Common myeloid progenitor, CD34-positive (primary cell): ENCODE measurements at regions not wholly inside any gene's neighbourhood (a gene's known extent, or its start where the extent isn't known, plus 50 kb on each side); places are given as distances from the start of the nearest gene placed in this dataset.
"Not testable (repeated sequence)": the region's sequence is repeated elsewhere in the genome, so short reads cannot be mapped to it uniquely, and the experiment has no call there.

Source experiments
- CTCF ChIA-PET: fragments of 350-600 bp; sonication (Branson Sonifier 250); formaldehyde crosslinking; loops from one replicate; lab custom pipeline; 2021; ENCODE audit warnings: antibody characterized with exemption; lab: Charles Lee
- POLR2A ChIA-PET: fragments of 350-600 bp; sonication (Branson Sonifier 250); formaldehyde crosslinking; loops from one replicate; lab custom pipeline; 2021; ENCODE audit warnings: antibody characterized with exemption; lab: Charles Lee
- DNase-seq, 3 donors: peaks; one replicate each; pipeline versions ENCODE4 v3.0.0 to v3.0.0-alpha.2; 2013
- H3K27ac ChIP-seq, 2 experiments: 1 replicate in 1 of 2; 2 replicates in 1 of 2; pipeline ENCODE4 v1.7.0; 2013; ENCODE audit warnings: inconsistent platforms in 2 of 2, low read length in 2 of 2, mild to moderate bottlenecking in 2 of 2, low read depth in 1 of 2, moderate library complexity in 1 of 2; ENCODE audit not compliant: severe bottlenecking in 2 of 2, insufficient read depth in 1 of 2, poor library complexity in 1 of 2
- H3K27me3 ChIP-seq, 5 experiments: replicated peaks in 2 of 5; 1 replicate in 3 of 5; 2 replicates in 2 of 5; pipeline versions ENCODE4 v1.6.1 to v1.7.0; 2013; ENCODE audit warnings: low read length in 4 of 5, mild to moderate bottlenecking in 2 of 5, moderate library complexity in 2 of 5, inconsistent platforms in 1 of 5; ENCODE audit not compliant: insufficient read depth in 5 of 5, control insufficient read depth in 4 of 5
- H3K36me3 ChIP-seq, 4 experiments: 1 replicate in 2 of 4; 2 replicates in 2 of 4; pipeline versions ENCODE4 v1.6.1 to v1.7.0; 2013; ENCODE audit warnings: low read length in 3 of 4, control low read depth in 1 of 4, mild to moderate bottlenecking in 1 of 4; ENCODE audit not compliant: control insufficient read depth in 4 of 4, insufficient read depth in 4 of 4
- H3K4me1 ChIP-seq, 4 experiments: 1 replicate in 3 of 4; 2 replicates in 1 of 4; pipeline versions ENCODE4 v1.6.1 to v1.7.1; 2013; ENCODE audit warnings: low read length in 3 of 4, mild to moderate bottlenecking in 3 of 4, control low read depth in 1 of 4, inconsistent platforms in 1 of 4, moderate library complexity in 1 of 4; ENCODE audit not compliant: control insufficient read depth in 4 of 4, insufficient read depth in 4 of 4; ENCODE audit errors: control extremely low read depth in 1 of 4
- H3K4me3 ChIP-seq, 7 experiments: 1 replicate in 4 of 7; 2 replicates in 3 of 7; pipeline versions ENCODE4 v1.5.1 to v1.7.0; 2013; ENCODE audit warnings: mild to moderate bottlenecking in 7 of 7, low read length in 6 of 7, moderate library complexity in 6 of 7, inconsistent platforms in 2 of 7, low read depth in 2 of 7, control low read depth in 1 of 7; ENCODE audit not compliant: insufficient read depth in 4 of 7, control insufficient read depth in 1 of 7; ENCODE audit errors: extremely low read depth in 1 of 7
- H3K9me3 ChIP-seq, 5 experiments: 1 replicate in 4 of 5; 2 replicates in 1 of 5; pipeline versions ENCODE4 v1.6.1 to v1.7.1; 2013; ENCODE audit warnings: low read length in 4 of 5, mild to moderate bottlenecking in 2 of 5, inconsistent platforms in 1 of 5, low read depth in 1 of 5, moderate library complexity in 1 of 5; ENCODE audit not compliant: control insufficient read depth in 4 of 5, insufficient read depth in 2 of 5; ENCODE audit errors: control extremely low read depth in 1 of 5
- WGBS: methylation state at CpG from one replicate; pipeline ENCODE4 v1.1.5; 2013; ENCODE audit not compliant: insufficient coverage; 5-methylcytosine and 5-hydroxymethylcytosine counted together

GRCh38 chr7:55308186-55308929 lies 56.8 kb upstream of the LANCL2 start:
- 96% methylated on average over 3 of the region's 3 CpGs for WGBS
- POLR2A ChIA-PET: no interaction called here
- peaks cover 0 to 2% (median 0%) of the 10 kb centered on the region in 4 experiments for H3K4me1 ChIP-seq
- no peaks in the 10 kb centered on the region for H3K9me3 ChIP-seq
- no peak overlapping the region for H3K27ac ChIP-seq
- H3K36me3 ChIP-seq: no peaks in the 10 kb centered on the region
- H3K27me3 ChIP-seq: peaks cover 0 to 3% (median 0%) of the 10 kb centered on the region in 5 experiments
- H3K4me3 ChIP-seq: no peak overlapping the region
- CTCF ChIA-PET: no interaction called here
- DNase-seq: no peak

GRCh38 chr7:55309040-55309991 lies 55.8 kb upstream of the LANCL2 start:
- Histone ChIP-seq H3K27ac (no peak overlapping the region), H3K4me1 (peaks cover 0 to 2% (median 0%) of the 10 kb centered on the region in 4 experiments), H3K4me3 (no peak overlapping the region), H3K27me3 (peaks cover 0 to 3% (median 0%) of the 10 kb centered on the region in 5 experiments), H3K9me3 (no peaks in the 10 kb centered on the region), H3K36me3 (no peaks in the 10 kb centered on the region)
- ChIA-PET POLR2A (no interaction called here), CTCF (no interaction called here)
- 92% methylated on average over 16 of the region's 17 CpGs for WGBS
- peak in 1 of 3 donors; percentile 1 for DNase-seq

DNA sequence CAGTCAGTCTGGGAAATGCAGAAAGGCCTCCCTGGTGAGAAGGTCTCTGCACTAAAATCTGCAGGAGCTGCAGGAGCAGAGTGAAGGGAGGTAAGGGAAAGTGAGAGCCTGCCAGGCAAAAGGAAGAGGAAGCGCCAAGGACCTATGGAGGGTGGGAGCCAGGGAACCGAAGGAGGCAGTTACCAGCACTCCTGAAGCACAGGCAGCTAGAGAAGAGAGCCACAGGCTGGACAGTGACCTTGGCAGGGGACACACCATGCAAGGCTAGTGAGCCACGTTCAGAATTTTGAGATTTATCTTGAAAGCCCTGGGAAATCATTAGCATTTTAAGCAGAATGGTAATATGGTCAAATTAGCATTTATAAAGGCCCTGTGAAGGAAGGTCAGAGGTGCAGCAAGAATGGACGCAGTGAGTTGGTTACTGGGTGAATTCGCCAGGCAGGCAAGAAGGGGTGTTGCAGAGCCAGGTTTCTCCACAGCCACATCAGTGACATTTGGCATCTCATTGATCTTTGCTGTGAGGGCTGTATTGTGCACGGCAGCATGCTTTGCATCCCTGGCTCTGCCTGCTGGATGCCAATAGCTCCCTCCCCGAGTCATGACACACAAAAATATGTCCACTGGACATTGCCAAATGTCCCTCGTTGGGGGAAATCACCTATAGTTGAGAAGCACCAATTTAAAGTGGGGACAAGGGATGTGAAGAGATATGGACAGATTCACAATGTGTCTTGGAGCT lies 54.7 kb upstream of the LANCL2 start:
- Histone ChIP-seq H3K27ac (no peak overlapping the region), H3K9me3 (no peaks in the 10 kb centered on the region), H3K36me3 (no peaks in the 10 kb centered on the region), H3K4me3 (no peak overlapping the region), H3K4me1 (peaks cover 0 to 2% (median 0%) of the 10 kb centered on the region in 4 experiments), H3K27me3 (peaks cover 0 to 3% (median 0%) of the 10 kb centered on the region in 5 experiments)
- DNase-seq: no peak
- ChIA-PET CTCF (no interaction called here), POLR2A (no interaction called here)
- WGBS: 83% methylated on average over 6 of the region's 8 CpGs

- H3K9me3 ChIP-seq, H3K36me3 ChIP-seq, H3K4me3 ChIP-seq, POLR2A ChIA-PET, H3K27ac ChIP-seq, H3K4me1 ChIP-seq, H3K27me3 ChIP-seq, CTCF ChIA-PET, DNase-seq: not testable (repeated sequence)
- 96% methylated on average over 5 of the region's 27 CpGs for WGBS
Measured at GRCh38 chr7:55311892-55312291, 53.2 kb upstream of the LANCL2 start.

DNA sequence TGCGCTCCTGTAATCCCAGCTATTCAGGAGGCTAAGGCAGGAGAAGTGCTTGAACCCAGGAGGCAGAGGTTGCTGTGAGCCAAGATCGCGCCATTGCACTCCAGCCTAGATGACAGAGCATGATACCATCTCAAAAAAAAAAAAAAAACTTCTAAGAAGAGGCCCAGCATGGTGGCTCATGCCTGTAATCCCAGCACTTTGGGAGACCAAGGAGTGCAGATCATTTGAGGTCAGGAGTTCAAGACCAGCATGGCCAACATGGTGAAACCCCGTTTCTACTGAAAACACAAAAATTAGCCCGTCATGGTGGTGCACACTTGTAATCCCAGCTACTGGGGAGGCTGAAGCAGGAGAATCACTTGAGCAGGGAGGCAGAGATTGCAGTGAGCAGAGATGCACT lies 51.5 kb upstream of the LANCL2 start:
- H3K27me3 ChIP-seq, DNase-seq, H3K4me1 ChIP-seq, H3K27ac ChIP-seq, H3K36me3 ChIP-seq, H3K9me3 ChIP-seq, POLR2A ChIA-PET, H3K4me3 ChIP-seq, CTCF ChIA-PET: not testable (repeated sequence)
- 90% methylated on average over 4 of the region's 5 CpGs for WGBS

DNA sequence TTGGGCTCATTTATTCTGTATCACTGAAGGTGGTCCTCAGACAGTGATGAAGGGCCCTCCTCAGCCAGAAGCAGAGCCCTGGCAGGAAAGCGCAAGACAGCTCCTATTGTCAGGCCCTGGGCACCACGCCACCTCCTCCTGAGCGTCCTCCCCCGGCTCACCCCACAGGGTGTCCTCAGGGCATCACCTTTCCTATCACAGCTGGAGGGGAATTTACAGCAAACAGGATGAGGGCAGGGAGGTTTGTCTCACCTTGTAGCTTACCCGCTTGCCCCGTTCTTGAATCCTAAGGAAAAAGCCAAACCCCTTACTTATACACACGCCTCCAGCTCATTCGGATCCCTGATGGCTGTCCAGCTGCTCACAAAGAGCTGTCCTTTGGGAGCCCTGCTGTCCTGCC lies 50.2 kb upstream of the LANCL2 start:
- ChIA-PET CTCF (interaction anchor here (1.5 kb wide), 1 partner anchor 10 kb away, joined by 3 read pairs; no protein-coding TSS in a partner anchor), POLR2A (no interaction called here)
- Histone ChIP-seq H3K4me1 (peaks cover 0 to 2% (median 0%) of the 10 kb centered on the region in 4 experiments), H3K27me3 (no peaks in the 10 kb centered on the region), H3K9me3 (no peaks in the 10 kb centered on the region), H3K27ac (no peak overlapping the region), H3K4me3 (no peak overlapping the region), H3K36me3 (no peaks in the 10 kb centered on the region)
- DNase-seq: no peak
- WGBS: 92% methylated on average over 8 of the region's 8 CpGs
